Suprapubic skin (tissue), 3 donors: ENCODE measurements at regions not wholly inside any gene's neighbourhood (a gene's known extent, or its start where the extent isn't known, plus 50 kb on each side); places are given as distances from the start of the nearest gene placed in this dataset.

Source experiments
- EP300 ChIP-seq: sonication (generic); formaldehyde crosslinking; IDR thresholded peaks from one replicate; pipeline ENCODE4 v1.6.1; 2017; ENCODE audit warnings: antibody characterized with exemption
- POLR2A ChIP-seq, 2 donors: fragments of 450-650 bp; IDR thresholded peaks; one replicate each; pipeline ENCODE4 v1.6.1; 2017; ENCODE audit warnings: antibody characterized with exemption in 2 of 2, mild to moderate bottlenecking in 2 of 2, moderate library complexity in 2 of 2
- TF ChIP-seq, protein P1 (sequence below), 2 donors: fragments of 200-600 bp in 1 of 2; fragments of 450-650 bp in 1 of 2; sonication (generic) in 1 of 2; IDR thresholded peaks; one replicate each; pipeline ENCODE4 v1.5.1; 2016 to 2019; ENCODE audit warnings: antibody characterized with exemption in 2 of 2, mild to moderate bottlenecking in 1 of 2, moderate library complexity in 1 of 2

GRCh38 chr1:68355614-68356013 is 94.1 kb downstream of the RPE65 start:
- TF ChIP-seq, protein P1, sequence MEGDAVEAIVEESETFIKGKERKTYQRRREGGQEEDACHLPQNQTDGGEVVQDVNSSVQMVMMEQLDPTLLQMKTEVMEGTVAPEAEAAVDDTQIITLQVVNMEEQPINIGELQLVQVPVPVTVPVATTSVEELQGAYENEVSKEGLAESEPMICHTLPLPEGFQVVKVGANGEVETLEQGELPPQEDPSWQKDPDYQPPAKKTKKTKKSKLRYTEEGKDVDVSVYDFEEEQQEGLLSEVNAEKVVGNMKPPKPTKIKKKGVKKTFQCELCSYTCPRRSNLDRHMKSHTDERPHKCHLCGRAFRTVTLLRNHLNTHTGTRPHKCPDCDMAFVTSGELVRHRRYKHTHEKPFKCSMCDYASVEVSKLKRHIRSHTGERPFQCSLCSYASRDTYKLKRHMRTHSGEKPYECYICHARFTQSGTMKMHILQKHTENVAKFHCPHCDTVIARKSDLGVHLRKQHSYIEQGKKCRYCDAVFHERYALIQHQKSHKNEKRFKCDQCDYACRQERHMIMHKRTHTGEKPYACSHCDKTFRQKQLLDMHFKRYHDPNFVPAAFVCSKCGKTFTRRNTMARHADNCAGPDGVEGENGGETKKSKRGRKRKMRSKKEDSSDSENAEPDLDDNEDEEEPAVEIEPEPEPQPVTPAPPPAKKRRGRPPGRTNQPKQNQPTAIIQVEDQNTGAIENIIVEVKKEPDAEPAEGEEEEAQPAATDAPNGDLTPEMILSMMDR (IDR thresholded peaks at IDR 0.05), result no peak
- TF ChIP-seq EP300 (no peak), POLR2A (IDR thresholded peaks at IDR 0.05) (no peak)
